ENCODE measurements at regions not wholly inside any gene's neighbourhood (a gene's known extent, or its start where the extent isn't known, plus 50 kb on each side); places are given as distances from the start of the nearest gene placed in this dataset.

DNA sequence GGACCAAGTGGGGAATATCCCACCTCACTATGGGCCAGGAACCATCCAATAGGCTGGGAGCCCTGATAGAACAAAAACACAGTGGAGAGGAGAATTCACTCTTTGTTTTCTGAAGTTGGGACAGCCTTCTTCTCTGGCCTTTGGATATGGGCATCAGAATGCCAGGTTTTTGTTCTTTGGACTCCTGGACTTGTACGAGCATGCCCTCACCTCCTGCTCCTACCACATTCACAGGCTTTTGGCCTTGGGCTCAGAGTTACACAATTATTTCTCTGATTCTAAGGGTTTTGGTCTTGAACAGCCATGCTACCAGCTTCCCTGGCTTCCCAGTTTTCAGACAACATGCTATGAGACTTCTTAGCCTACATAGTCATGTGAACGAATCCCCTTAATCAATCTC, 732.9 kb upstream of the VRK2 start:
- Mint-ChIP-seq H3K27me3 (ENCODE audit: low read depth) (no peaks in the 10 kb centered on the region), H3K36me3 (no peaks in the 10 kb centered on the region), H3K27ac (no peak overlapping the region), H3K9me3 (peaks cover 13% of the 10 kb centered on the region), H3K4me1 (no peaks in the 10 kb centered on the region), H3K4me3 (no peak overlapping the region)
- TF ChIP-seq, protein P1, sequence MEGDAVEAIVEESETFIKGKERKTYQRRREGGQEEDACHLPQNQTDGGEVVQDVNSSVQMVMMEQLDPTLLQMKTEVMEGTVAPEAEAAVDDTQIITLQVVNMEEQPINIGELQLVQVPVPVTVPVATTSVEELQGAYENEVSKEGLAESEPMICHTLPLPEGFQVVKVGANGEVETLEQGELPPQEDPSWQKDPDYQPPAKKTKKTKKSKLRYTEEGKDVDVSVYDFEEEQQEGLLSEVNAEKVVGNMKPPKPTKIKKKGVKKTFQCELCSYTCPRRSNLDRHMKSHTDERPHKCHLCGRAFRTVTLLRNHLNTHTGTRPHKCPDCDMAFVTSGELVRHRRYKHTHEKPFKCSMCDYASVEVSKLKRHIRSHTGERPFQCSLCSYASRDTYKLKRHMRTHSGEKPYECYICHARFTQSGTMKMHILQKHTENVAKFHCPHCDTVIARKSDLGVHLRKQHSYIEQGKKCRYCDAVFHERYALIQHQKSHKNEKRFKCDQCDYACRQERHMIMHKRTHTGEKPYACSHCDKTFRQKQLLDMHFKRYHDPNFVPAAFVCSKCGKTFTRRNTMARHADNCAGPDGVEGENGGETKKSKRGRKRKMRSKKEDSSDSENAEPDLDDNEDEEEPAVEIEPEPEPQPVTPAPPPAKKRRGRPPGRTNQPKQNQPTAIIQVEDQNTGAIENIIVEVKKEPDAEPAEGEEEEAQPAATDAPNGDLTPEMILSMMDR (IDR thresholded peaks at IDR 0.05; ENCODE audit: unreplicated experiment): no peak
- no peak for DNase-seq (ENCODE audit: low spot score in 2 of 2, unreplicated experiment in 2 of 2)

DNA sequence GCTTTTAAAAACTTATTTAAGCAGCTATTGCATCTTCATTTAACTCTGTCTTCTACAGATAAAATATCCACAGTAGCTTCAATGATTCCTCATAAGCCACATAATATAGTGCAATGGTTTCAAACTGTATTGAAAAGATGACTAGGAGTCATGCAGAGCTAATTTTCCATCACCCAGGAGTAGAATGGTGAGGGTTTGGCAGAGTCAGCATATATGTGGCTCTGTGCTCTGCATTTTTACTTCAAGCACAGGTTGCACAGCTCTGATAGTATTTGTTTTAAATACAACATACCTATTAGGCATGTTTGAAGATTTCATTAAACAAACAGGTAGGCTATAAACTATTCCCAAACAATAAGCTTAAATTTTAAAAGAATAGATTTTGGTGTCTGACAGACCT, 731.9 kb upstream of the VRK2 start:
- DNase-seq (ENCODE audit: low spot score in 2 of 2, unreplicated experiment in 2 of 2): no peak
- H3K27me3 Mint-ChIP-seq (ENCODE audit: low read depth): no peaks in the 10 kb centered on the region
- H3K4me1 Mint-ChIP-seq: no peaks in the 10 kb centered on the region
- TF ChIP-seq, protein P1 (IDR thresholded peaks at IDR 0.05; ENCODE audit: unreplicated experiment): no peak
- H3K36me3 Mint-ChIP-seq: no peaks in the 10 kb centered on the region
- H3K27ac Mint-ChIP-seq: no peak overlapping the region
- no peak overlapping the region for H3K4me3 Mint-ChIP-seq
- H3K9me3 Mint-ChIP-seq: peaks cover 13% of the 10 kb centered on the region

DNA sequence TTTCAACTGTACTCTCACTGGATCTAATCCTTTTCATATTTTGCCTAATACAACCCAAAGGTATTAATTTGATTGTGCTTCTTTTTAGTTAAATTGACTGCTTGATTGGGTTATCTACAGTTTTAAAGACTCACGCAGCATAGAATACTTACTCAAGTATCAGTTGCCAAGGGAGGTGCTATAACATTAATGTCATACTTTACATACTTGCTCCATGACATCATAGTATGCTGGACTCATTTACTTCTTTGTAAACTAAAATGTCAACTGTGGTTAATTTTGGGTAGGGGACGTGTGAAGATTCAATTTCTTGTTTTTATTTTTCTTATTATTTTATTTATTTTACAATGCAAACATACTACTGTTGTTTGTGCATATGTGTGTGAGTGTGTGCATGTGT, 716.2 kb upstream of the VRK2 start:
- Mint-ChIP-seq H3K4me3 (no peak overlapping the region), H3K9me3 (no peaks in the 10 kb centered on the region)
- DNase-seq (ENCODE audit: low spot score in 2 of 2, unreplicated experiment in 2 of 2): no peak

DNA sequence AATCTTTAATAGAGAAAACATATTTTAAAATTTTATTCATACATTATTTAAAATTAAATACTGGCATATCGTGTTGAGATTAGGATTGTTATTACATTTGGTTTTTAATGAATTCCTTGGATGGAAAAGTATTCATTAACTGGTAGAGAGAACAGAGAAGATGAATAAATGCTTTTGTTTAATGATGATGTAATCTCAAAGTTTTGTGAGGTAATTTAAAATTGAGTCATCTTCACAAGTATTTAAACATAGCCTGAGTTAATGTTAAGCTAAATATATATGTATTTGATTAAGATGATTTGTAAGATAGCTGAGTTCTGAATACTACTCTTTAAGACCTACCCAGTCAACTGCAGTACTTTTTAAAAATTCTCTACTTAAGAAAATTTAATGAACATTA, 713.4 kb upstream of the VRK2 start:
- TF ChIP-seq, protein P1 (IDR thresholded peaks at IDR 0.05; ENCODE audit: unreplicated experiment): no peak
- Mint-ChIP-seq H3K36me3 (no peaks in the 10 kb centered on the region), H3K9me3 (no peaks in the 10 kb centered on the region), H3K27ac (no peak overlapping the region), H3K4me1 (peaks cover 14% of the 10 kb centered on the region), H3K4me3 (no peak overlapping the region), H3K27me3 (ENCODE audit: low read depth) (no peaks in the 10 kb centered on the region)
- DNase-seq (ENCODE audit: low spot score in 2 of 2, unreplicated experiment in 2 of 2): no peak

More for the DNA sequence above, 716.2 kb upstream of the VRK2 start:
- TF ChIP-seq, protein P1 (IDR thresholded peaks at IDR 0.05; ENCODE audit: unreplicated experiment): no peak
- Mint-ChIP-seq H3K27me3 (ENCODE audit: low read depth) (no peaks in the 10 kb centered on the region), H3K4me1 (peaks cover 14% of the 10 kb centered on the region), H3K27ac (no peak overlapping the region), H3K36me3 (no peaks in the 10 kb centered on the region)

DNA sequence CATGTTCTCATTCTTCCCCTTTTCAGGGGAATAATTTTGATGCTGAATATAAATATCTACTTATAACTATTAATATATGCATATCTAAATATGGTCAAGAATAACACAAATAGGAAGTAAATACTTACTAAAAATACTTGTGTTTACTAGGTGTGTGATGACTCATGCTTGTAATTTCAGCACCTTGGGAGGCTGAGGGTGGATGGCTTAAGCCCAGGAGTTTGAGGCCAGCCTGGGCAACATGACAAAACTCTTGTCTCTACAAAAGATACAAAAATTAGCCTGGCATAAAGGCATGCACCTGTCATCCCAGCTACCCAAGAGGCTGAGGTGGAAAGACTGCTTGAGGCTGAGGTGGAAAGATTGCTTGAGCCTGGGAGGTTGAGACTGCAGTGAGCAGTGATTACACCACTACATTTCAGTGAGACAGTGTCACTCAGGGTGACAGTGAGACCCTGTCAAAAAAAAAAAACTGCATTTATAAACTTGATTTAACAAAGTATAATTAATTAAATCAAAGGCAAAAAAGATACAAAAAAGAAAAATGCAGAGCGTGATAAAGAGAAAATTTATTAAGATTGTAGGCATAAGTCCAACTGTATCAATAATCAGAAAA, 703.1 kb upstream of the VRK2 start:
- Mint-ChIP-seq H3K27ac (no peak overlapping the region), H3K9me3 (peaks cover 23% of the 10 kb centered on the region), H3K4me3 (no peak overlapping the region), H3K4me1 (no peaks in the 10 kb centered on the region), H3K36me3 (no peaks in the 10 kb centered on the region), H3K27me3 (ENCODE audit: low read depth) (peaks cover 5% of the 10 kb centered on the region)
- DNase-seq (ENCODE audit: low spot score in 2 of 2, unreplicated experiment in 2 of 2): no peak
- TF ChIP-seq, protein P1 (IDR thresholded peaks at IDR 0.05; ENCODE audit: unreplicated experiment): no peak

DNA sequence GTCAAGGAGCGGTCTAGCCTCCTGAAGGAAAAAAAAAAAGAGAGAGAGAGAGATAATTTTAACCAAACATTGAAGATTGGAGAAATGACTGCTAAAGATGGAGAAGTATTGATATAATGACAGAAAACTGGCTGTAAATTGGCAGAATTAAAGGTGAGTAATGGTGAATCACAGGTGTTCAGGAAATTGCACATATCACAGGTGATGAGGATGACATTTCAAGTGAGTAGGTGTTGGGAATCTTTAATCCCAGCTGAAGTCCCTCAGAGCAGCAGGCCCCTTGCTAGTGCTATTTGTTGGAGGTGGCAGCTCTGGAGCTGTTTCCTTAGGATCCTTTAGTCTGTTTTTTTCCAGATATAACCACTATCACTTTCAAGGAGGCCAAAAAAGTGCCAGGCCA, 678.4 kb upstream of the VRK2 start:
- no peaks in the 10 kb centered on the region for H3K27me3 Mint-ChIP-seq (ENCODE audit: low read depth)
- no peak overlapping the region for H3K4me3 Mint-ChIP-seq
- H3K27ac Mint-ChIP-seq: no peak overlapping the region
- TF ChIP-seq, protein P1 (IDR thresholded peaks at IDR 0.05; ENCODE audit: unreplicated experiment): no peak
- no peak for DNase-seq (ENCODE audit: low spot score in 2 of 2, unreplicated experiment in 2 of 2)
- peaks cover 12% of the 10 kb centered on the region for H3K4me1 Mint-ChIP-seq
- no peaks in the 10 kb centered on the region for H3K36me3 Mint-ChIP-seq
- peaks cover 11% of the 10 kb centered on the region for H3K9me3 Mint-ChIP-seq
